ENCODE measurements at regions not wholly inside any gene's neighbourhood (a gene's known extent, or its start where the extent isn't known, plus 50 kb on each side); places are given as distances from the start of the nearest gene placed in this dataset.
"Not testable (repeated sequence)": the region's sequence is repeated elsewhere in the genome, so short reads cannot be mapped to it uniquely, and the experiment has no call there.

- no peaks in the 10 kb centered on the region for H3K4me1 Mint-ChIP-seq (ENCODE audit: low read depth, unreplicated experiment)
These were observed 372.7 kb upstream of the KYNU start for GRCh38 chr2:142504754-142505153.

DNA sequence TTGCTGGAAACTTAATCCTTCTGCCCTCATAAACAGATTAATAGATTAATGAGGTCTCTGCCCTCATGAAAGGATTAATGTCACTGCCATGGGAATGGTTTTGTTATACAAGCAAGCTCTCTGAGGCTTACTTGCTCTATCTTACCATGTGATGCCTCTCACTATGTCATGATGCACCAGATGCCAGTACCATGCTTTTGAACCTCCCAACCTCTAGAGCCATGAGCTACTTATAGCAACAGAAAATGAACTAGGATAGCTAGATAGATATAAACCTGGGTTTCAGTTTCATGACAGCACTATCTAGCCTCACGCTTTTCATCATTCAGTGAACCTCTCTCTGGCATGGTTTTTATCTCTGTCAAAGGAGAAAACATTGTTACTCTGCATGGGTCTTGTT lies 371.6 kb upstream of the LRP1B start:
- TF ChIP-seq CTCF (IDR thresholded peaks at IDR 0.05; ENCODE audit: insufficient read depth in 1 of 2, low read depth in 1 of 2, low read length in 1 of 2, severe bottlenecking in 1 of 2, unreplicated experiment in 1 of 2) = no peak
- Mint-ChIP-seq H3K4me3 (ENCODE audit: unreplicated experiment) (no peak overlapping the region), H3K27me3 (ENCODE audit: insufficient read depth, unreplicated experiment) (no peaks in the 10 kb centered on the region), H3K4me1 (ENCODE audit: low read depth, unreplicated experiment) (no peaks in the 10 kb centered on the region), H3K27ac (ENCODE audit: unreplicated experiment) (no peak overlapping the region), H3K36me3 (ENCODE audit: insufficient read depth, unreplicated experiment) (no peaks in the 10 kb centered on the region), H3K9me3 (ENCODE audit: unreplicated experiment) (no peaks in the 10 kb centered on the region)
- intact Hi-C loops (cut with micrococcal nuclease; ENCODE audit: unreplicated experiment) = no loop called here
- H3K36me3 ChIP-seq (ENCODE audit: control insufficient read depth, insufficient read depth, low read length) = no peaks in the 10 kb centered on the region
- BruUV-seq (replicated peaks) = no TSS peak
- no peak overlapping the region for H3K4me3 ChIP-seq (ENCODE audit: low read depth, low read length)
- no peaks in the 10 kb centered on the region for H3K4me1 ChIP-seq
- no peaks in the 10 kb centered on the region for H3K9me3 ChIP-seq
- no peak for DNase-seq
- H3K27me3 ChIP-seq (replicated peaks; ENCODE audit: control insufficient read depth, insufficient read depth, low read length) = no peaks in the 10 kb centered on the region
- POLR2A ChIA-PET = no interaction called here
- CTCF ChIA-PET = no interaction called here

More at GRCh38 chr2:142504754-142505153, 372.7 kb upstream of the KYNU start:
- BruUV-seq (replicated peaks) = no TSS peak
- H3K27ac Mint-ChIP-seq (ENCODE audit: unreplicated experiment) = no peak overlapping the region
- H3K4me3 Mint-ChIP-seq (ENCODE audit: unreplicated experiment) = no peak overlapping the region
- no peaks in the 10 kb centered on the region for H3K27me3 ChIP-seq (replicated peaks; ENCODE audit: control insufficient read depth, insufficient read depth, low read length)
- no peaks in the 10 kb centered on the region for H3K27me3 Mint-ChIP-seq (ENCODE audit: insufficient read depth, unreplicated experiment)
- H3K9me3 Mint-ChIP-seq (ENCODE audit: unreplicated experiment) = no peaks in the 10 kb centered on the region
- no peak for DNase-seq
- H3K36me3 ChIP-seq (ENCODE audit: control insufficient read depth, insufficient read depth, low read length) = no peaks in the 10 kb centered on the region
- POLR2A ChIA-PET = no interaction called here
- no peaks in the 10 kb centered on the region for H3K4me1 ChIP-seq
- H3K4me3 ChIP-seq (ENCODE audit: low read depth, low read length) = no peak overlapping the region
- CTCF ChIA-PET = no interaction called here
- H3K36me3 Mint-ChIP-seq (ENCODE audit: insufficient read depth, unreplicated experiment) = no peaks in the 10 kb centered on the region
- intact Hi-C loops (cut with micrococcal nuclease; ENCODE audit: unreplicated experiment) = no loop called here
- no peaks in the 10 kb centered on the region for H3K9me3 ChIP-seq
- no peak for TF ChIP-seq CTCF (IDR thresholded peaks at IDR 0.05; ENCODE audit: insufficient read depth in 1 of 2, low read depth in 1 of 2, low read length in 1 of 2, severe bottlenecking in 1 of 2, unreplicated experiment in 1 of 2)

GRCh38 chr2:142495141-142495540 lies 364.3 kb upstream of the LRP1B start:
- H3K27me3 ChIP-seq (replicated peaks; ENCODE audit: control insufficient read depth, insufficient read depth, low read length) = no peaks in the 10 kb centered on the region
- H3K4me3 ChIP-seq (ENCODE audit: low read depth, low read length) = no peak overlapping the region
- DNase-seq = no peak
- Mint-ChIP-seq H3K27me3 (ENCODE audit: insufficient read depth, unreplicated experiment) (no peaks in the 10 kb centered on the region), H3K4me1 (ENCODE audit: low read depth, unreplicated experiment) (no peaks in the 10 kb centered on the region), H3K4me3 (ENCODE audit: unreplicated experiment) (no peak overlapping the region), H3K36me3 (ENCODE audit: insufficient read depth, unreplicated experiment) (no peaks in the 10 kb centered on the region), H3K9me3 (ENCODE audit: unreplicated experiment) (peaks cover 12% of the 10 kb centered on the region), H3K27ac (ENCODE audit: unreplicated experiment) (no peak overlapping the region)
- CTCF ChIA-PET = no interaction called here
- no peaks in the 10 kb centered on the region for H3K9me3 ChIP-seq
- TF ChIP-seq CTCF (IDR thresholded peaks at IDR 0.05; ENCODE audit: insufficient read depth in 1 of 2, low read depth in 1 of 2, low read length in 1 of 2, severe bottlenecking in 1 of 2, unreplicated experiment in 1 of 2) = no peak
- no TSS peak for BruUV-seq (replicated peaks)
- H3K4me1 ChIP-seq = no peaks in the 10 kb centered on the region
- POLR2A ChIA-PET = no interaction called here
- intact Hi-C loops (cut with micrococcal nuclease; ENCODE audit: unreplicated experiment) = no loop called here
- no peaks in the 10 kb centered on the region for H3K36me3 ChIP-seq (ENCODE audit: control insufficient read depth, insufficient read depth, low read length)

- DNase-seq; H3K27ac Mint-ChIP-seq (ENCODE audit: unreplicated experiment); H3K4me1 Mint-ChIP-seq (ENCODE audit: low read depth, unreplicated experiment); H3K4me1 ChIP-seq; BruUV-seq (replicated peaks); H3K36me3 ChIP-seq (ENCODE audit: control insufficient read depth, insufficient read depth, low read length); H3K27me3 Mint-ChIP-seq (ENCODE audit: insufficient read depth, unreplicated experiment); intact Hi-C loops (cut with micrococcal nuclease; ENCODE audit: unreplicated experiment); CTCF ChIA-PET; H3K4me3 ChIP-seq (ENCODE audit: low read depth, low read length); H3K9me3 ChIP-seq; H3K36me3 Mint-ChIP-seq (ENCODE audit: insufficient read depth, unreplicated experiment); H3K27me3 ChIP-seq (replicated peaks; ENCODE audit: control insufficient read depth, insufficient read depth, low read length); H3K4me3 Mint-ChIP-seq (ENCODE audit: unreplicated experiment); POLR2A ChIA-PET: not testable (repeated sequence)
- peaks cover 12% of the 10 kb centered on the region for H3K9me3 Mint-ChIP-seq (ENCODE audit: unreplicated experiment)
These were observed 358.8 kb upstream of the LRP1B start for GRCh38 chr2:142489631-142490030.

Data from Caco-2 (cell line).